ENCODE measurements at regions not wholly inside any gene's neighbourhood (a gene's known extent, or its start where the extent isn't known, plus 50 kb on each side); places are given as distances from the start of the nearest gene placed in this dataset.

DNA sequence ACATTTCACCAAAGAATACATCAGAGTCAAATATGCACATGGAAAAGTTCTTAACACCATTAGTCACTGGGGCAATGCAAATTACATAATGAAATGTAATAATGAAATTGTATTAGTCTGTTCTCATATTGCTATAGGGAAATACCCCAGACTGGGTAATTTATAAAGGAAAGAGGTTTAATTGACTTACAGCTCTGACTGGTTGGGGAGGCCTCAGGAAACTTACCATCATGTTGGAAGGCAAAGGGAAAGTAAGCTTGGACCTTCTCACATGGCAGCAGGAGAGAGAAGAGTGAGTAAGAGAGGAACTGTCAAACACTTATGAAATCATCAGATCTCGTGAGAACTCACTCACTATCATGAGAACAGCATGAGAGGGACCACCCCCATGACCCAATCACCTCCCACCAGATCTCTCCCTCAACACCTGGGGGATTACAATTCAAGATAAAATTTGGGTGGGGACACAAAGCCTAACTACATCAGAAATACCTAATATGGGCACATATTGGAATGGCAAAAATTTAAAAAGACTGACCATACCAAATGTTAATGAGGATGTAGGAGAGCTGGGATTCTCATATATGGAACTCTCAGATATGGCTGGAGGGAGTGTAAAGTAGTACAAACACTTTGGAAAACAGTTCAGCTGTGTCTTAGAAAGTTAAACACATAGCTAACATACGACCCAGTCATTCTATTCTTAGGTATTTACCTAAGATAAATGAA is 65.1 kb upstream of the CD44 start:
- no peaks in the 10 kb centered on the region for H3K9me3 ChIP-seq (ENCODE audit: control insufficient read depth, low read length)
- H3K36me3 ChIP-seq (ENCODE audit: control insufficient read depth in 1 of 2, insufficient read depth in 2 of 2, low read length in 1 of 2): no peaks in the 10 kb centered on the region
- DNase-seq (no peak), ATAC-seq (ENCODE audit: low FRiP score) (no peak)
- no peaks in the 10 kb centered on the region for H3K27me3 ChIP-seq (ENCODE audit: control insufficient read depth in 1 of 2, insufficient read depth in 2 of 2, low read length in 1 of 2)
- H3K4me1 ChIP-seq (ENCODE audit: control insufficient read depth in 1 of 2, insufficient read depth in 2 of 2, low read length in 2 of 2): peaks cover 0 to 3% of the 10 kb centered on the region in 2 donors
- H3K4me3 ChIP-seq (ENCODE audit: low read length in 2 of 2): no peak overlapping the region
- 43% methylated on average over 2 of the region's 2 CpGs for WGBS, 2 donors
- no peak overlapping the region for H3K27ac ChIP-seq (ENCODE audit: low read depth in 1 of 2, low read length in 2 of 2)
- intact Hi-C loops (cut with DNase I): no loop called here

DNA sequence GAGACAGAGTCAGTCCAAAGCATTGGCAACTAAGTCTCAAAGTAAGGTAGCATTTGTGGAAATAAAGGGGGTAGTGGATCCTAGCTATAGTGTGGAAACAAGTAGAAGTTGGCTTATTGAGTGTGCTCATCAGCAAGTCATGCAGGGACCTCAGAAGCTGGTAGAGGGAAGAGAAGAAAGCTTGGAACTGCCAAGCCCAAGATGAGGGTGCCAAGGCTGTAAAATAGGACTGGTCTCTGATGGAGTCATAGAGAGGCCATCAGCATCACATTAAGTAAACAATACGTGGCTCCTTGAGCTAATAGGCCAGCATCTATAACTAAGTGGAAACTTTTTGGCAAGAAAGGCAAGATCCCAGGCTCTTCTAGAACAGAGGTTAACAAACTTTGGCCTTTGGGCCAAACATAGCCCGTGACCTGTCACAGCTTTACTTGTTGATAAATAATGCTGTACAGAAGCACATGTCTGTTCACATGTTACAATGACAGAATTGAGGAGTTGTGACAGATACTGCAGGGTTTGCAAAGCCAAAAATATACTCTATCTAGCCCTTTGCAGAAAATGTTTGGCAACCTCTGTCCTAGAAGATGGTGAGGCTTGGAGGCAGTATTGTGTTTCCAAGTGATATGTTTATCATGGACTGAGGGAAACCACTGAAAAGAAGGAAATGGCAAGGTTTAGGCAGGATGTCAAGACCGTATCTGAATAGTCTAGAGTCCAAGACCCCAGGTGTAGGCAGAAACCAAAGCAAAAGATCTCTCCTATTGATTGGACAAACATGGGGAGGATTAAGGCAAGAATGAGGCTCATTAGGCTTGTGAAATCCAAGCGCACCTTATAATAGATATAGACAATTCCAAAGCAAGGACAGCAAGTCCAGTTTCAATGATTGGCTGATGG is 62.5 kb upstream of the CD44 start:
- intact Hi-C loops (cut with DNase I): no loop called here
- DNase-seq (no peak), ATAC-seq (ENCODE audit: low FRiP score) (no peak)
- WGBS, 2 donors: 76 to 77% methylated on average over 4 of the region's 4 CpGs
- no peaks in the 10 kb centered on the region for H3K36me3 ChIP-seq (ENCODE audit: control insufficient read depth in 1 of 2, insufficient read depth in 2 of 2, low read length in 1 of 2)
- no peak overlapping the region for H3K4me3 ChIP-seq (ENCODE audit: low read length in 2 of 2)
- no peaks in the 10 kb centered on the region for H3K27me3 ChIP-seq (ENCODE audit: control insufficient read depth in 1 of 2, insufficient read depth in 2 of 2, low read length in 1 of 2)
- peaks cover 0 to 3% of the 10 kb centered on the region in 2 donors for H3K4me1 ChIP-seq (ENCODE audit: control insufficient read depth in 1 of 2, insufficient read depth in 2 of 2, low read length in 2 of 2)
- no peak overlapping the region for H3K27ac ChIP-seq (ENCODE audit: low read depth in 1 of 2, low read length in 2 of 2)
- no peaks in the 10 kb centered on the region for H3K9me3 ChIP-seq (ENCODE audit: control insufficient read depth, low read length)

DNA sequence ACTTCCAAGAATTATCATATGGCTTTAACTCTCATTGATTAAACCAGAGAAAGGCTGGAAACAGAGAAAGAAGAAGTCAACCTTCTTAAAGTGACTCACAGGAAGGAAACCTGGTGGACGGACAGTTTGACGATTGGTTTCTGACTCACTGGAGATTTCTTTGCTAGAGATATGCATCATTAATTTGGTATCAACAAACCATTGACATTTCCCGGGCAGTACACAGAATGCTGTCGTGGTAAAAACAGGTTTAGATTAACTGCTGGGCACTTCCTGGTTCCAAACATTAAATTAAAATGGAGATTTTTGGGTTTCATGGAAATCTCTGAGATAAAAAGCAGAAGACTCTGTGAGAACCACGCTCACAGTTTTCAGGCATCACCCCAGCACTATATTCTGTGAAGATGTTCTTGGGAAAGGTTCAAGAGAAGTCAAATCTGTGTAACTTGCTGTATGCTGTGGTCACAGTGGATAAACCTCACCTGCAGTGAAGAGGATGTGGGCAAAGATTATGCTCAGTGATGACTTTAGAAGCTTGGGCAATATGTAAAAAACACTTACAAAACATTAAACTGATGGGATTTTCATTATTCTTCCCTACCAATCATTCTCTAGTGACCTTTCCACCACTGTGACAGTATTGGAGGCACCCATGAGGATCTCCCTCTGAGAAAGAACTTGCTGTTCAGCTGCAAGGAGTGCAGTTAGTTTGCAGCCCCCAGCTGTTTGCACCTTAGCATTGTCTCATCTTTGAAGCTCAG is 61.1 kb upstream of the CD44 start:
- H3K9me3 ChIP-seq (ENCODE audit: control insufficient read depth, low read length): no peaks in the 10 kb centered on the region
- intact Hi-C loops (cut with DNase I): no loop called here

DNA sequence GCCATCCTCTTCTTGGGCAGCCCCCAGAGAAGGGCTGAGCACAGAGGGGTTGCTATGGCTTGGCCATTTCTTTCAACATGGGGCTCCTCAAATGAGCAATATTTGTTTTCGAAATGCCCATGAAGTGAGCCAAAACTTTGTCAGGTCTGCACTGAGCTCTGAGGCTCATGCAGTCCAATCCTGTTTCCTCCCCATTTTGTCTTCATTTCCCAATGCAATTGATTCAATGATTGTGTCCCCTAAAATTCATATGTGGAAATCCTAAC is 60.6 kb upstream of the CD44 start:
- no peaks in the 10 kb centered on the region for H3K27me3 ChIP-seq (ENCODE audit: control insufficient read depth in 1 of 2, insufficient read depth in 2 of 2, low read length in 1 of 2)
- WGBS, 2 donors: 96 to 97% methylated on average over 1 of the region's 1 CpG
- intact Hi-C loops (cut with DNase I): no loop called here
- no peak for DNase-seq
- H3K9me3 ChIP-seq (ENCODE audit: control insufficient read depth, low read length): no peaks in the 10 kb centered on the region
- no peak overlapping the region for H3K4me3 ChIP-seq (ENCODE audit: low read length in 2 of 2)
- H3K36me3 ChIP-seq (ENCODE audit: control insufficient read depth in 1 of 2, insufficient read depth in 2 of 2, low read length in 1 of 2): no peaks in the 10 kb centered on the region
- H3K27ac ChIP-seq (ENCODE audit: low read depth in 1 of 2, low read length in 2 of 2): no peak overlapping the region
- peaks cover 5 to 6% of the 10 kb centered on the region in 2 donors for H3K4me1 ChIP-seq (ENCODE audit: control insufficient read depth in 1 of 2, insufficient read depth in 2 of 2, low read length in 2 of 2)
- no peak for ATAC-seq (ENCODE audit: low FRiP score)

More for the DNA sequence above, 61.1 kb upstream of the CD44 start:
- H3K4me3 ChIP-seq (ENCODE audit: low read length in 2 of 2): no peak overlapping the region
- ATAC-seq (ENCODE audit: low FRiP score) (no peak), DNase-seq (no peak)
- H3K36me3 ChIP-seq (ENCODE audit: control insufficient read depth in 1 of 2, insufficient read depth in 2 of 2, low read length in 1 of 2): no peaks in the 10 kb centered on the region
- no peaks in the 10 kb centered on the region for H3K27me3 ChIP-seq (ENCODE audit: control insufficient read depth in 1 of 2, insufficient read depth in 2 of 2, low read length in 1 of 2)
- no peak overlapping the region for H3K27ac ChIP-seq (ENCODE audit: low read depth in 1 of 2, low read length in 2 of 2)
- H3K4me1 ChIP-seq (ENCODE audit: control insufficient read depth in 1 of 2, insufficient read depth in 2 of 2, low read length in 2 of 2): peaks cover 4 to 6% of the 10 kb centered on the region in 2 donors
- WGBS, 2 donors: 87 to 91% methylated on average over 5 of the region's 5 CpGs

DNA sequence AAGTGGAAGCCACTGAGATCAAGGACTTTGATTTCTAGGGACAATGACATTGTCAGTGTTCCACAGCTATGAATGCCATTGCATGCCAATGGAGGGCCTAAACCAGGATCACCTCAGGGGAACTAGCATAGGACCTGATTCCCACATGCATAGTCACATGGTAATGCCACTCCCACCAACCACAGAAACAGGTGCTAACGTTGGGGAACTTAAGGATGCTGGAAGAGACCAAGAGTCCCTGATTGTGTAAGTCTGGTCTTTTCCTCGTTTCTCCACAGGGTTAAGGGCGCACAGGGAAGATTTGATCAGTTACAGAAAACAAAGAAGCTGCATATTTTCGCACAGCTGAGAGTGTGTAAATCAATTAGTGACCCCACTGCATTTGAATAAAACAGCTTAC is 59.4 kb upstream of the CD44 start:
- no peak for DNase-seq
- intact Hi-C loops (cut with DNase I): loop anchor here (5.0 to 10.0 kb wide), 3 partner anchors 45 to 88 kb away; partner anchors contain the start of gene CD44 (in 1 of the 2)
- H3K9me3 ChIP-seq (ENCODE audit: control insufficient read depth, low read length): no peaks in the 10 kb centered on the region
- H3K4me1 ChIP-seq (ENCODE audit: control insufficient read depth in 1 of 2, insufficient read depth in 2 of 2, low read length in 2 of 2): peaks cover 3 to 5% of the 10 kb centered on the region in 2 donors
- ATAC-seq (ENCODE audit: low FRiP score): no peak
- 95 to 98% methylated on average over 4 of the region's 4 CpGs for WGBS, 2 donors
- H3K27me3 ChIP-seq (ENCODE audit: control insufficient read depth in 1 of 2, insufficient read depth in 2 of 2, low read length in 1 of 2): no peaks in the 10 kb centered on the region
- no peak overlapping the region for H3K27ac ChIP-seq (ENCODE audit: low read depth in 1 of 2, low read length in 2 of 2)
- no peak overlapping the region for H3K4me3 ChIP-seq (ENCODE audit: low read length in 2 of 2)
- H3K36me3 ChIP-seq (ENCODE audit: control insufficient read depth in 1 of 2, insufficient read depth in 2 of 2, low read length in 1 of 2): no peaks in the 10 kb centered on the region

GRCh38 chr11:35082321-35083180 is 56.4 kb upstream of the CD44 start:
- Histone ChIP-seq H3K27ac (ENCODE audit: low read depth in 1 of 2, low read length in 2 of 2) (peak overlapping the region; percentile 68 to 70), H3K4me1 (ENCODE audit: control insufficient read depth in 1 of 2, insufficient read depth in 2 of 2, low read length in 2 of 2) (peaks cover 5 to 7% of the 10 kb centered on the region in 2 donors), H3K4me3 (ENCODE audit: low read length in 2 of 2) (no peak overlapping the region), H3K9me3 (ENCODE audit: control insufficient read depth, low read length) (no peaks in the 10 kb centered on the region), H3K27me3 (ENCODE audit: control insufficient read depth in 1 of 2, insufficient read depth in 2 of 2, low read length in 1 of 2) (no peaks in the 10 kb centered on the region), H3K36me3 (ENCODE audit: control insufficient read depth in 1 of 2, insufficient read depth in 2 of 2, low read length in 1 of 2) (no peaks in the 10 kb centered on the region)
- ATAC-seq (ENCODE audit: low FRiP score) (peak; percentile 63), DNase-seq (peak; percentile 83 to 87)
- 38 to 47% methylated on average over 15 of the region's 15 CpGs for WGBS, 2 donors
- intact Hi-C loops (cut with DNase I): loop anchor here (5.0 to 10.0 kb wide), 3 partner anchors 48 to 85 kb away; partner anchors contain the start of gene CD44 (in 1 of the 2)

DNA sequence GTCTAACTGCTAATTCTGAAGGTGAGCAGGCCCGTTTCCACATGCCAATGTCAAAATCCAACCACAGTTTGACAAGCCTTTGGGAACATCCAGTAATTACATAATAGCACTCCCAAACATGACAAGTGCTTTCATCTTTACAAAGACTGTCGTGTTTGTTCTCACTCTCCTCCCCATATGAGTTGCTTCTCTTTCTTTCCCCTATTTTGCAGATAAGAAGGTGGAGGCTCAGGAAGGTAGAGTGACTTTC is 55.9 kb upstream of the CD44 start:
- 67 to 69% methylated on average over 2 of the region's 2 CpGs for WGBS, 2 donors
- ATAC-seq (ENCODE audit: low FRiP score): no peak
- intact Hi-C loops (cut with DNase I): loop anchor here (5.0 to 10.0 kb wide), 3 partner anchors 48 to 84 kb away; partner anchors contain the start of gene CD44 (in 1 of the 2)

More for the DNA sequence above, 55.9 kb upstream of the CD44 start:
- Histone ChIP-seq H3K27ac (ENCODE audit: low read depth in 1 of 2, low read length in 2 of 2) (peak overlapping the region; percentile 68 to 70), H3K4me1 (ENCODE audit: control insufficient read depth in 1 of 2, insufficient read depth in 2 of 2, low read length in 2 of 2) (peaks cover 5 to 13% of the 10 kb centered on the region in 2 donors), H3K36me3 (ENCODE audit: control insufficient read depth in 1 of 2, insufficient read depth in 2 of 2, low read length in 1 of 2) (no peaks in the 10 kb centered on the region), H3K4me3 (ENCODE audit: low read length in 2 of 2) (no peak overlapping the region), H3K27me3 (ENCODE audit: control insufficient read depth in 1 of 2, insufficient read depth in 2 of 2, low read length in 1 of 2) (no peaks in the 10 kb centered on the region), H3K9me3 (ENCODE audit: control insufficient read depth, low read length) (no peaks in the 10 kb centered on the region)
- DNase-seq: no peak

Measured in aorta (tissue), 5 donors.